GM12875 (cell line): ENCODE measurements at regions not wholly inside any gene's neighbourhood (a gene's known extent, or its start where the extent isn't known, plus 50 kb on each side); places are given as distances from the start of the nearest gene placed in this dataset.

Experiments used
- H3K4me3 ChIP-seq: one replicate; pipeline ENCODE4 v1.5.1; 2011; ENCODE audit warnings: low read depth, low read length, control low read depth
- TF ChIP-seq, protein P1 (sequence below): IDR thresholded peaks from 2 replicates; pipeline ENCODE4 v1.5.1; 2011; ENCODE audit warnings: low read depth, mild to moderate bottlenecking, control low read depth, inconsistent platforms, low read length, moderate library complexity, borderline replicate concordance; ENCODE audit not compliant: insufficient read depth

DNA sequence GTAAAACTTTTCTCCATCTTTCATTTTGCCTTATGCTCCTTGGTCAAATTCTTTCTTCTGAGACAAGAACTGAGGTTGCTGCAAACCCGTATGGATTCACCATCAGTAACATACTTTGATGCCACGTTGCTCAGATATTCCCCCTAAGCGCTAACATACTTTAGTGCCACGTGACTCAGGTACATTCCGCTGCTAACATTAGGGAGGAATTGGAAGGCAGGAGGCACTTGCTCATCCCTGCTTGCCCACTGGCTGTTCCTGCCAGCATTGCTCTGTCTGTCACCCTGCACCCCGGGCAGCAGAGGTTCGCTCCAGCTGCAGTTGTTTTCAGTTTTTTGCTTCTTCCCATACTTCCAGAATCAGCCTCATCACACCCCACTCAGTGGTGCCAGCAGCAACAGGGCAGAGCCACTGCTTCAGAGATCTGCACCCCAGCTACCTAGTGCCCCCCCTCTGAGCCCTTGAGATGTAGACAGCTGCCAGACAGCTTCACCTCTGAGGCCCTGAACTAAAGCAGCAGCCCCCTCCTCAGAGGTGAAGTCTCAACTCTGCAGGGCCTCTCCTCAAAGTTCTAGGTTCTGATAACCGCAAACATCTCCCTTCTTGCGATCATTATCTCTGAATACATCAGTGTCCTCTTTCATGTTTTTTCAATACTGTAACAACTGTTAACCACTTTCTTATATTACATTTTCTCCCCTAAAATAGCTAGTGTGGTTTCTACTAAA is 228.0 kb upstream of the KIF2A start:
- no peak overlapping the region for H3K4me3 ChIP-seq
- TF ChIP-seq, protein P1, sequence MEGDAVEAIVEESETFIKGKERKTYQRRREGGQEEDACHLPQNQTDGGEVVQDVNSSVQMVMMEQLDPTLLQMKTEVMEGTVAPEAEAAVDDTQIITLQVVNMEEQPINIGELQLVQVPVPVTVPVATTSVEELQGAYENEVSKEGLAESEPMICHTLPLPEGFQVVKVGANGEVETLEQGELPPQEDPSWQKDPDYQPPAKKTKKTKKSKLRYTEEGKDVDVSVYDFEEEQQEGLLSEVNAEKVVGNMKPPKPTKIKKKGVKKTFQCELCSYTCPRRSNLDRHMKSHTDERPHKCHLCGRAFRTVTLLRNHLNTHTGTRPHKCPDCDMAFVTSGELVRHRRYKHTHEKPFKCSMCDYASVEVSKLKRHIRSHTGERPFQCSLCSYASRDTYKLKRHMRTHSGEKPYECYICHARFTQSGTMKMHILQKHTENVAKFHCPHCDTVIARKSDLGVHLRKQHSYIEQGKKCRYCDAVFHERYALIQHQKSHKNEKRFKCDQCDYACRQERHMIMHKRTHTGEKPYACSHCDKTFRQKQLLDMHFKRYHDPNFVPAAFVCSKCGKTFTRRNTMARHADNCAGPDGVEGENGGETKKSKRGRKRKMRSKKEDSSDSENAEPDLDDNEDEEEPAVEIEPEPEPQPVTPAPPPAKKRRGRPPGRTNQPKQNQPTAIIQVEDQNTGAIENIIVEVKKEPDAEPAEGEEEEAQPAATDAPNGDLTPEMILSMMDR, result no peak

DNA sequence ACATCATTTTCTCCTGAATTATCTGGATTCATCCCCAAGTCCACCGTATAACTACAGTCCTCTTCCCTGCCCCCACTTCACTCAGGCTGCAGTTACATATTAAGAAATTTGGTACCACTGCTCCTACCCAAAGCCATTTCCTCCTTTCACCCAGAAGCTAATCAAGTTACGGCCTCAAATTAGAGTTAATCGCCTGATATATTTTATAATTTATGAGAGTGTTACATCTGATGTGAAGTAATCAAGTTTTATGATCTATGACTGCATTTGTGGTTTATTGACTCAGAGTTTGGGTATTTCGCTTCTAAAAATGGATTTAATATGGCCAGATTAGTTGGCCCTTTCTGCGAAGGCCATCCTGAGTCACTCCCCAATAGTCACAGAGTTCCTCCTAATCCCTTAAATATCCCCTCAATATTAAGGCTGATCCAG is 223.6 kb upstream of the KIF2A start:
- TF ChIP-seq, protein P1, result no peak
- no peak overlapping the region for H3K4me3 ChIP-seq

DNA sequence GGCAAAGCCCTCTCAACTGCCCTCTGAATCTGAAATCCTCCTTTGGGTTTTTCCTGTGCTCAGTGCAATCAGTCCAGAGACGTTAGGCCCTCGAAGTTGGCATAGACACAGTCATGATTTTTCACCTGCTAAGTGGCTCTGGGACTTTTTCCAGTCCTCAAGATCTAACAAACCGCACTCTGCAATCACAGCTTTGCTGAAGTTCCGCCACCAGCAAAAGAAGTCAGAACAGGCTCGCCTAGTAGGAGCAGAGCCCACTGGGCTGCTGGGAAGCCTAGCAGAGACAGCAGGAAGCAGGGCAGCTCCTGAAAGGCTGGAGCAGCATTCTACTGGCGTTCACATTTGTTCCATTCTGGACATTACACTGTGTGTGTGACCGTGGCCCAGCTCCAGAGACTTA is 222.8 kb upstream of the KIF2A start:
- no peak overlapping the region for H3K4me3 ChIP-seq
- TF ChIP-seq, protein P1, result no peak

DNA sequence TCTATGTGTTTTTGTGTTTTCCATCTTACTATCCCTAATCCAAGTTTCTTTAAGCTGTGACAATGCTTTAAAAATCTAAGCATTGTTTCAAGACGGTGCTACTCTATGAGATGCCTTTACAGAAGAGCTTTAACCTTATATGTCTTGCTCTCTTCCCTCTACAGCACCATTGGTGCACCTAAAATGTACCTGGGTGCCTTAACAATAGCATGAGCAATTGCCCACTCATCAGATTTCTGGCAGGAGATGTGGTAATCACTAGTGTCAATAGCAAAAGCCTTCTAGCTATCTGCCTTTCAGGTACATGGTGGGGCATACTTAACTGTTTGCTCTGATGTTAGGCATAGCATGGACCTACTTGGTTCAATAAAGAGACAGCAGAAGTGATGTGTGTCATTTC is 222.3 kb upstream of the KIF2A start:
- TF ChIP-seq, protein P1, result no peak
- no peak overlapping the region for H3K4me3 ChIP-seq

DNA sequence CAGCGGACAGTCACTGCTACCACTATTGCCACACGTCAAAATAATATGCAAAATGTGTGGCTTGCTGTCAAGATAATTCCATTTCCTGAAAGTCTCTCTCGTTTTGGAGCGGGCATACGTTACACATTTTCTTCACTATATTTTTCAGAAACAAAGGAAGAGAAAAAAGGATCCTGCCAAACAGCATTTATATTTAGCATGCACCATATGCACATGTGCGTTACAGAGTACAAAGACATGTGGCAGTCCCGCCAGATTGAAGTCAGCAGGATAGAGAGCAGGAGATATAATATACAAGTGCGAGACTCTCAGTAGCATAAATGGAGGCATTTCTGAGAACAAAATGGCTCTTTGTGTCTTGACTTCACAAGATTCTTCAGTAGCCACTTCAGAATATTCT is 221.6 kb upstream of the KIF2A start:
- no peak overlapping the region for H3K4me3 ChIP-seq

DNA sequence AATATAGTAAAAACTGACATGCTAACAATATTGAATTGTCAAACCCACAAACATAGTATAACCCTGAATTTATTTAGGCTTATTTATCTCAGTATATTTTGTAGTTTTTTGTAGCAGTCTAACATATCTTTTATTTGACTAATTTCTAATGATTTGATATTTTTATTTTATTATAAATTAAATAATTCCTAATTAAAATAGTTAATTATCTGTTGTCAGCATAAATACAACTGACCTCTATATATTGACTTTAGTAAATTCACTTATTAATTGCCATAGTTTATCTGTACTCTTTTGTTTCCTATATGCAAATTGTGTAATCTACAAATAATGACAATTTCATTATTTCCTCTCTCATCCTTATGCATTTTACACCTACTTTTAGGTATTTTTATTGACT is 215.1 kb upstream of the KIF2A start:
- TF ChIP-seq, protein P1, result no peak
- no peak overlapping the region for H3K4me3 ChIP-seq

More for the DNA sequence above, 221.6 kb upstream of the KIF2A start:
- TF ChIP-seq, protein P1, result no peak

DNA sequence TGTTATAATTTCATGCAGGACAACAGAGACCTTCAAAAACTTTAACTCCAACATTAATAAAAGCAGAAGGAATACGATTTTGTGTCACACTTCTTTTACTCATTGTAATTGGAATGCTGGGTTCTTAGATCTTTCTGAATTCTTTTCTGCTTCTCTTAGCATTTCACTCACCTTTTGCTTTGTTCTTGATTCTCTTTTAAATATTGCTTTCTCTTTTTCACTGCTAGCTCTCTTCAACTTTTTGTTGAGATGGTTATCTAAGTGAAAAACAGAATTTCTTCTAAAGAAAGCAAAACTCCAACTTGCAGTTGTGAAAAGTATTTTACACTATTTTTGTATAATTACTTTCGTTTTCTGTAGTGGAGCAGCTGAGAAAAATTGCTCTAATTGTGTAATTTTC is 212.6 kb upstream of the KIF2A start:
- TF ChIP-seq, protein P1, result no peak
- H3K4me3 ChIP-seq, result no peak overlapping the region
